Vagina (tissue), 2 donors: ENCODE measurements at regions not wholly inside any gene's neighbourhood (a gene's known extent, or its start where the extent isn't known, plus 50 kb on each side); places are given as distances from the start of the nearest gene placed in this dataset.

Source experiments
- POLR2AphosphoS5 ChIP-seq, 2 donors: sonication (generic); formaldehyde crosslinking; IDR thresholded peaks; one replicate each; pipeline ENCODE4 v1.9.0; 2017; ENCODE audit warnings: antibody characterized with exemption in 2 of 2, mild to moderate bottlenecking in 2 of 2, low read depth in 1 of 2; ENCODE audit not compliant: insufficient read depth in 1 of 2
- TF ChIP-seq, protein P1 (sequence below), 3 experiments: fragments of 450-650 bp in 2 of 3; fragments of 200-600 bp in 1 of 3; sonication (generic) in 1 of 3; IDR thresholded peaks; one replicate each; pipeline ENCODE4 v1.5.1; 2017 to 2019; ENCODE audit warnings: antibody characterized with exemption in 3 of 3, mild to moderate bottlenecking in 2 of 3, moderate library complexity in 2 of 3

DNA sequence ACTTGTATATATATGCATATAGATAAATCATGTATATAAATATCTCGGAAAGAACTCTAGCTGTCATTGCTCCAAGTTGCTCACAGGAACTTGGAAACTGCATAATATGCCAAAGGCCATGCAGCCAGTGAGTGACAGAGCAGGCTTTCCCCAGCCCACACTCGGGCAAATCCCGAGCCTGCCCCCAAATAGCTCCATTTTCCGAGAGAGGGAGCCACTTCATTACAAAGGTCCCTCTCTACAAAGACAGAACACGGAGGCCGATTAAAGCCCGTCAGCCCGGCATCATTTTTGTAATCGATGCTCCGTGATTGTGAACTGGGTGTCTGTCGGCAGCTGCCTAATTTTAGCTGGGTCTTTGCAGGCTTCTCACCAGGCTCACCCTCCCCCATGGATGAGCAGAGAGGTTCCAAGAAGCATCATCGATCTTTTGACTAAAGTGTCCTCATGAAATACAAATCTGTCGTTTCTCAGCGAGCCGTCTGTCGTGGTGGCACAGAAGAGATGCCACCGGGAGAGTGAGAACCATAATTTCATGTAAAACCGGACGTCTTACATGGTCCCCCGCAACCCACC is 663.9 kb downstream of the PTPRU start:
- TF ChIP-seq, protein P1, sequence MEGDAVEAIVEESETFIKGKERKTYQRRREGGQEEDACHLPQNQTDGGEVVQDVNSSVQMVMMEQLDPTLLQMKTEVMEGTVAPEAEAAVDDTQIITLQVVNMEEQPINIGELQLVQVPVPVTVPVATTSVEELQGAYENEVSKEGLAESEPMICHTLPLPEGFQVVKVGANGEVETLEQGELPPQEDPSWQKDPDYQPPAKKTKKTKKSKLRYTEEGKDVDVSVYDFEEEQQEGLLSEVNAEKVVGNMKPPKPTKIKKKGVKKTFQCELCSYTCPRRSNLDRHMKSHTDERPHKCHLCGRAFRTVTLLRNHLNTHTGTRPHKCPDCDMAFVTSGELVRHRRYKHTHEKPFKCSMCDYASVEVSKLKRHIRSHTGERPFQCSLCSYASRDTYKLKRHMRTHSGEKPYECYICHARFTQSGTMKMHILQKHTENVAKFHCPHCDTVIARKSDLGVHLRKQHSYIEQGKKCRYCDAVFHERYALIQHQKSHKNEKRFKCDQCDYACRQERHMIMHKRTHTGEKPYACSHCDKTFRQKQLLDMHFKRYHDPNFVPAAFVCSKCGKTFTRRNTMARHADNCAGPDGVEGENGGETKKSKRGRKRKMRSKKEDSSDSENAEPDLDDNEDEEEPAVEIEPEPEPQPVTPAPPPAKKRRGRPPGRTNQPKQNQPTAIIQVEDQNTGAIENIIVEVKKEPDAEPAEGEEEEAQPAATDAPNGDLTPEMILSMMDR (IDR thresholded peaks at IDR 0.05), result no peak
- no peak for TF ChIP-seq POLR2AphosphoS5 (IDR thresholded peaks at IDR 0.05; ENCODE audit: insufficient read depth in 1 of 2, low read depth in 1 of 2)
